Testis (tissue), 2 donors: ENCODE measurements at regions not wholly inside any gene's neighbourhood (a gene's known extent, or its start where the extent isn't known, plus 50 kb on each side); places are given as distances from the start of the nearest gene placed in this dataset.

ENCODE experiments used
- POLR2A ChIP-seq: fragments of 450-650 bp; IDR thresholded peaks from one replicate; pipeline ENCODE4 v1.6.1; 2017; ENCODE audit warnings: antibody characterized with exemption, mild to moderate bottlenecking, moderate library complexity
- TF ChIP-seq, protein P1 (sequence below), 3 experiments: fragments of 450-650 bp in 2 of 3; fragments of 200-600 bp in 1 of 3; sonication (generic) in 1 of 3; IDR thresholded peaks; one replicate each; pipeline ENCODE4 v1.5.1; 2016 to 2019; ENCODE audit warnings: antibody characterized with exemption in 3 of 3, mild to moderate bottlenecking in 2 of 3, moderate library complexity in 1 of 3

DNA sequence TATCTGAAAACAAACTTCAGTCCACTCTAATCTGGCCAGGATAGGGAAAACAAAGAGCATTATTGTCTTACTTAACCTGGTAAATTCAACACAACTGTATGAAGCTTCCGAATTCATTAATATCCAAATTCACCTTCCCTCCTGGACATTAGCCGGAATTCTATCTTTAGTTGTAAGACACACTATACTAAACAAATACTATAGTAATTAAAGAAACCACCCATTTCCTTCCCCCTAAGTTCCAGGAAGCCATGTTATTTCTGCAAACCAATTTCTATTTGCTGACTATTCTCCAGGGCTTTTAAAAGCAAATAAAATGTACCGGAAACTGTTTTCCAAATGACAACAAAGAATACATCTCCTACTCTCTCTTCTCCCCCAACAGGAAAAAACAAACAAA lies 122.7 kb upstream of the MDM1 start:
- no peak for TF ChIP-seq POLR2A
- TF ChIP-seq, protein P1, sequence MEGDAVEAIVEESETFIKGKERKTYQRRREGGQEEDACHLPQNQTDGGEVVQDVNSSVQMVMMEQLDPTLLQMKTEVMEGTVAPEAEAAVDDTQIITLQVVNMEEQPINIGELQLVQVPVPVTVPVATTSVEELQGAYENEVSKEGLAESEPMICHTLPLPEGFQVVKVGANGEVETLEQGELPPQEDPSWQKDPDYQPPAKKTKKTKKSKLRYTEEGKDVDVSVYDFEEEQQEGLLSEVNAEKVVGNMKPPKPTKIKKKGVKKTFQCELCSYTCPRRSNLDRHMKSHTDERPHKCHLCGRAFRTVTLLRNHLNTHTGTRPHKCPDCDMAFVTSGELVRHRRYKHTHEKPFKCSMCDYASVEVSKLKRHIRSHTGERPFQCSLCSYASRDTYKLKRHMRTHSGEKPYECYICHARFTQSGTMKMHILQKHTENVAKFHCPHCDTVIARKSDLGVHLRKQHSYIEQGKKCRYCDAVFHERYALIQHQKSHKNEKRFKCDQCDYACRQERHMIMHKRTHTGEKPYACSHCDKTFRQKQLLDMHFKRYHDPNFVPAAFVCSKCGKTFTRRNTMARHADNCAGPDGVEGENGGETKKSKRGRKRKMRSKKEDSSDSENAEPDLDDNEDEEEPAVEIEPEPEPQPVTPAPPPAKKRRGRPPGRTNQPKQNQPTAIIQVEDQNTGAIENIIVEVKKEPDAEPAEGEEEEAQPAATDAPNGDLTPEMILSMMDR (IDR thresholded peaks at IDR 0.05) = no peak
